ENCODE measurements at regions not wholly inside any gene's neighbourhood (a gene's known extent, or its start where the extent isn't known, plus 50 kb on each side); places are given as distances from the start of the nearest gene placed in this dataset.
A peak's percentile ranks its signal among the peaks of the same experiment; 100 is the strongest.

DNA sequence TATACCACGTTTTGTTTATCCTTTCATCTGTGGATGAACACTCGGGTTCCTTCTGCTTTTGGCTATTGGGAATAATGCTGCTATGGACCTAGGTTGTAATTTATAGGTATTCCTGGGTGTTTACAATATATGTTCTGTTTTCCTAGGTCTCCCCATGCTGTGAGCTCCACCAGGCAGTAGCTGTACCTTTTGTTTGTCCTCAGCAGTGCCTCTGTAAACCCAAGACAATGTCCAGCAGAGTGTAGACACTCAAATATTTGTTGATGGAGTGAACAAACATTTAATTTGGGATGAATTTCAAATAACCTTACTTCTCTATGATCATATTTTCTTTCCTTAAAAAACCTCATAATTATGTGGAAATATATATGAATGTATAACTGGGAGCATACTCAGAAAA, 259.5 kb upstream of the BOD1L1 start:
- no peak for DNase-seq
- intact Hi-C loops (cut with DNase I; ENCODE audit: low total_unique reads): no loop called here
- H3K4me3 ChIP-seq: no peak overlapping the region
- no peaks in the 10 kb centered on the region for H3K36me3 ChIP-seq
- TF ChIP-seq, protein P1, sequence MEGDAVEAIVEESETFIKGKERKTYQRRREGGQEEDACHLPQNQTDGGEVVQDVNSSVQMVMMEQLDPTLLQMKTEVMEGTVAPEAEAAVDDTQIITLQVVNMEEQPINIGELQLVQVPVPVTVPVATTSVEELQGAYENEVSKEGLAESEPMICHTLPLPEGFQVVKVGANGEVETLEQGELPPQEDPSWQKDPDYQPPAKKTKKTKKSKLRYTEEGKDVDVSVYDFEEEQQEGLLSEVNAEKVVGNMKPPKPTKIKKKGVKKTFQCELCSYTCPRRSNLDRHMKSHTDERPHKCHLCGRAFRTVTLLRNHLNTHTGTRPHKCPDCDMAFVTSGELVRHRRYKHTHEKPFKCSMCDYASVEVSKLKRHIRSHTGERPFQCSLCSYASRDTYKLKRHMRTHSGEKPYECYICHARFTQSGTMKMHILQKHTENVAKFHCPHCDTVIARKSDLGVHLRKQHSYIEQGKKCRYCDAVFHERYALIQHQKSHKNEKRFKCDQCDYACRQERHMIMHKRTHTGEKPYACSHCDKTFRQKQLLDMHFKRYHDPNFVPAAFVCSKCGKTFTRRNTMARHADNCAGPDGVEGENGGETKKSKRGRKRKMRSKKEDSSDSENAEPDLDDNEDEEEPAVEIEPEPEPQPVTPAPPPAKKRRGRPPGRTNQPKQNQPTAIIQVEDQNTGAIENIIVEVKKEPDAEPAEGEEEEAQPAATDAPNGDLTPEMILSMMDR (IDR thresholded peaks at IDR 0.05): no peak
- H3K9me3 ChIP-seq: no peaks in the 10 kb centered on the region
- no peak overlapping the region for H3K27ac ChIP-seq
- no peaks in the 10 kb centered on the region for H3K27me3 ChIP-seq
- peaks cover 0 to 19% (median 2%) of the 10 kb centered on the region in 4 donors for H3K4me1 ChIP-seq

GRCh38 chr4:13888112-13888511, 260.6 kb upstream of the BOD1L1 start:
- no peaks in the 10 kb centered on the region for H3K36me3 ChIP-seq
- no peaks in the 10 kb centered on the region for H3K9me3 ChIP-seq
- intact Hi-C loops (cut with DNase I; ENCODE audit: low total_unique reads): no loop called here
- H3K27me3 ChIP-seq: no peaks in the 10 kb centered on the region
- no peak for DNase-seq
- no peak overlapping the region for H3K4me3 ChIP-seq
- H3K27ac ChIP-seq: no peak overlapping the region
- H3K4me1 ChIP-seq: peaks cover 0 to 30% (median 4%) of the 10 kb centered on the region in 4 donors
- TF ChIP-seq, protein P1 (IDR thresholded peaks at IDR 0.05): no peak

DNA sequence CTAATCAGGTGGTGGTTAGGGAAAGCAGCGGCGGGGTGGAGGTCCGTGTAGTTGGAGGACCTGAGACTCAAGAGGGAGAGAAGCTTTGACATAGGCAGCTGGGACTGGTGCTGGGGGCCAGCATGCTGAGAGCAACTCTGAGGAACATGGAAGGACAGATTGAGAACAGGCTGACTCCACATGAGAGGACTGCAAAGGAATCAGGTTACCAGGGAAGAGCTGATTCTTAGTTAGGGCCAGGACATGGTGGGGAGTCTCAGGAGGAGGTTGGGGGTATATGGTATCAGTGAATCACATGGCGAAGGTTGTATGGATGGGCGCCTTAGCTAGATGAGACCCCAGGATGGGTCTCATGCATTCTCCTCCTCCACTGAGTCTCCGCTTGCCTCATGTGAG, 264.0 kb upstream of the BOD1L1 start:
- TF ChIP-seq, protein P1 (IDR thresholded peaks at IDR 0.05): no peak
- Histone ChIP-seq H3K36me3 (no peaks in the 10 kb centered on the region), H3K27me3 (no peaks in the 10 kb centered on the region), H3K4me1 (peaks cover 0 to 30% (median 4%) of the 10 kb centered on the region in 4 donors), H3K27ac (peak overlapping the region in 1 of 2 donors; percentile 16), H3K9me3 (no peaks in the 10 kb centered on the region), H3K4me3 (no peak overlapping the region)
- DNase-seq: no peak
- intact Hi-C loops (cut with DNase I; ENCODE audit: low total_unique reads): no loop called here

- Histone ChIP-seq H3K36me3 (no peaks in the 10 kb centered on the region), H3K27me3 (no peaks in the 10 kb centered on the region), H3K4me1 (peaks cover 0 to 30% (median 4%) of the 10 kb centered on the region in 4 donors), H3K4me3 (no peak overlapping the region), H3K9me3 (no peaks in the 10 kb centered on the region), H3K27ac (peak overlapping the region; percentile 1 to 16)
- intact Hi-C loops (cut with DNase I; ENCODE audit: low total_unique reads): no loop called here
- DNase-seq: no peak
- TF ChIP-seq, protein P1 (IDR thresholded peaks at IDR 0.05): no peak
These were observed 265.2 kb upstream of the BOD1L1 start for GRCh38 chr4:13892739-13893105.

- TF ChIP-seq, protein P1 (IDR thresholded peaks at IDR 0.05): no peak
- Histone ChIP-seq H3K4me1 (peaks cover 0 to 28% (median 4%) of the 10 kb centered on the region in 4 donors), H3K27me3 (no peaks in the 10 kb centered on the region), H3K36me3 (no peaks in the 10 kb centered on the region), H3K27ac (no peak overlapping the region), H3K4me3 (no peak overlapping the region), H3K9me3 (no peaks in the 10 kb centered on the region)
- no peak for DNase-seq
- intact Hi-C loops (cut with DNase I; ENCODE audit: low total_unique reads): no loop called here
These were observed 265.7 kb upstream of the BOD1L1 start for GRCh38 chr4:13893211-13893610.

DNA sequence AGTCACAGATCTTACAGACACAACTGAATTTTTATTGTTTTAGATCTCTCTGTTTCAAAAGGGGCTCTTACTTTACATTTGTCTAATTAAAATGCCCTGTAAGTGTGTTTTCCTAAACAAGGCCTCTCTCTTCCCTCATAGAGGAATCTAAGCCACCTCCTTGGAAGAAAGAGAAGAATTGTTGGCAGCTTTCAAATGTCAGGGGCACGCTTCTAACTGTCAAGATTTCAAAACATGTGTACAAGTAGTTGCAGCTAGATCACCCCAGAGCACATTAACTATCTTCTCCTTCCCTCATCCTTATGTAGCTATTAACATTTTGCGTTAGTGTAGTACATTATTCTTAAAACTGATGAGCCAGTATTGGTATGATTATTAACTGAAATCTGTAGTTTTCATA, 266.5 kb upstream of the BOD1L1 start:
- Histone ChIP-seq H3K4me3 (no peak overlapping the region), H3K9me3 (no peaks in the 10 kb centered on the region), H3K27me3 (no peaks in the 10 kb centered on the region), H3K4me1 (peaks cover 0 to 21% (median 4%) of the 10 kb centered on the region in 4 donors), H3K36me3 (no peaks in the 10 kb centered on the region), H3K27ac (no peak overlapping the region)
- TF ChIP-seq, protein P1 (IDR thresholded peaks at IDR 0.05): no peak
- DNase-seq: no peak
- intact Hi-C loops (cut with DNase I; ENCODE audit: low total_unique reads): no loop called here

All from tibial artery (tissue), 4 donors.